ENCODE measurements at regions not wholly inside any gene's neighbourhood (a gene's known extent, or its start where the extent isn't known, plus 50 kb on each side); places are given as distances from the start of the nearest gene placed in this dataset.

DNA sequence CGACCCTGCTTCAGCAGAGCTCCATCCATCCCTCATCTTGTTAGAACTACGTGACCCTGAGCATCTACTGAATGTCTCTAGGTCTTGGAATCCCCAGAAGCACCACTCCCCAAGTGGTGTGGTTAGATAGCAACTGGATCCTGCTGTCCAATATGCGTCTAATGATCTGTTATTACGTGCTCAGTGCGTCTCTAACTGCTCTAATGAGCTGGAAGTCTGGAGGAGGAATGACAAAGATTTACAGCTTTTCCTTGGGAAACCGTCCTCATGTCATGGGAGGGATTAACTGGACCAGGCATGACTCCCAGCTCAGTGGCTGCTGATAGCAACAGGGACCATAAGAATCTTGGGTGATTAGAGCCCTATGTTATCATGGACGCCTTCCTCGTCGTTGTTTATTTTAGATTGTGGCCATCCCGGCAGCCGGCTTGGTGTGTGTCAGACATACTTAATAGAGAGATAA, 150.9 kb downstream of the HS3ST3B1 start:
- intact Hi-C loops (cut with micrococcal nuclease): no loop called here

DNA sequence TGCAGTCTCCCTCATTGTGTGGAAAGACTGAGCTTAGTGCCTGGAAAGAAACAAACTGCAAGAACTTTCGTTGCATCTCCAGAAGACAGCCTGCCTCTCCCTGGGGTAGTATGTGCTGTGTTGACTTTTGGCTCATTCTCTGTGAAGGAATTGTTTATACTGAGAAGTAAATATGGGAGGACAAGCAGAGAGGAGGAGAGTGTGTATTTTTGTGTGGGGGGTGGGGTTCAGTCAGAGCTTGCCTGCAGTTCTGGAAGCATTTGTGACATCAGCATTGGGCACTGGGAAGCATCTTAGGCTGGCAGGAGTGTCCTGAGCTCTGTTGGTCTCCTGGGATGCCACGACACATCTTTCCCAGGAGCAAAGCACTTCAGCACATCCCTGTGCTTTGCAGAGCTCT, 147.9 kb downstream of the HS3ST3B1 start:
- no peak overlapping the region for H3K27ac ChIP-seq (ENCODE audit: low read length)
- WGBS (ENCODE audit: insufficient coverage): 95% methylated on average over 2 of the region's 2 CpGs
- no peak overlapping the region for H3K27ac Mint-ChIP-seq

More for the DNA sequence above, 150.9 kb downstream of the HS3ST3B1 start:
- H3K36me3 ChIP-seq (ENCODE audit: control insufficient read depth, insufficient read depth, low read length): no peaks in the 10 kb centered on the region
- ATAC-seq (no peak), DNase-seq (no peak)
- Mint-ChIP-seq H3K4me1 (no peaks in the 10 kb centered on the region), H3K27ac (no peak overlapping the region), H3K36me3 (no peaks in the 10 kb centered on the region), H3K27me3 (ENCODE audit: low read depth in 2 of 2) (no peaks in the 10 kb centered on the region), H3K4me3 (no peak overlapping the region), H3K9me3 (no peaks in the 10 kb centered on the region)
- no peak for TF ChIP-seq CTCF (IDR thresholded peaks at IDR 0.05)
- H3K4me1 ChIP-seq (ENCODE audit: control insufficient read depth, insufficient read depth, low read length): no peaks in the 10 kb centered on the region
- no peaks in the 10 kb centered on the region for H3K9me3 ChIP-seq (ENCODE audit: control insufficient read depth, insufficient read depth, low read length)
- H3K27ac ChIP-seq (ENCODE audit: low read length): no peak overlapping the region
- H3K4me3 ChIP-seq (ENCODE audit: low read length): no peak overlapping the region
- WGBS (ENCODE audit: insufficient coverage): 95% methylated on average over 11 of the region's 11 CpGs
- no peaks in the 10 kb centered on the region for H3K27me3 ChIP-seq (ENCODE audit: control insufficient read depth, insufficient read depth, low read length)

DNA sequence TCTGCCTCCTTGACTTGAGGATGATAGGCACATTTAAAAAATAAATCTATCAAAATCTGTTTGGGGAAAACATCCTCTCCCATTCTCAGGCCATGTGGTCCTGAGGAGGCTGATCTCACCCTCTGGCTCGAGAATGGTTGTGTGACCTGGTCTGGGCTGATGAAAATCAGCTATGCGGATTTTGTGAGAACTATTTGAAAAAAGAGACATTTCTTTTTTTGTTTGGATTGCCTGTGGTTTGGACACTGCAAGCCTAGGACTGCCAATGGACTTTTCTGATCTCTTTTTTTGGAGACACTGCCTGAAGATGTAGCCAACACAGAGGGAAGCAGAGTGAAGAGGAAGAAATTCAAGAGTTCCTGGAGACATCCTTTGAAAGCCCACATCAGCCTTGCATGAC, 145.9 kb downstream of the HS3ST3B1 start:
- intact Hi-C loops (cut with micrococcal nuclease): no loop called here
- Mint-ChIP-seq H3K9me3 (no peaks in the 10 kb centered on the region), H3K4me1 (peaks cover 26 to 29% of the 10 kb centered on the region in 2 donors), H3K27ac (no peak overlapping the region), H3K4me3 (no peak overlapping the region), H3K27me3 (ENCODE audit: low read depth in 2 of 2) (peaks cover 7 to 14% of the 10 kb centered on the region in 2 donors), H3K36me3 (no peaks in the 10 kb centered on the region)
- Histone ChIP-seq H3K4me3 (ENCODE audit: low read length) (no peak overlapping the region), H3K36me3 (ENCODE audit: control insufficient read depth, insufficient read depth, low read length) (no peaks in the 10 kb centered on the region), H3K27ac (ENCODE audit: low read length) (no peak overlapping the region), H3K4me1 (ENCODE audit: control insufficient read depth, insufficient read depth, low read length) (no peaks in the 10 kb centered on the region), H3K27me3 (ENCODE audit: control insufficient read depth, insufficient read depth, low read length) (no peaks in the 10 kb centered on the region), H3K9me3 (ENCODE audit: control insufficient read depth, insufficient read depth, low read length) (no peaks in the 10 kb centered on the region)
- no peak for ATAC-seq
- no peak for TF ChIP-seq CTCF (IDR thresholded peaks at IDR 0.05)
- 100% methylated on average over 2 of the region's 2 CpGs for WGBS (ENCODE audit: insufficient coverage)
- DNase-seq: no peak

More for the DNA sequence above, 147.9 kb downstream of the HS3ST3B1 start:
- H3K4me3 Mint-ChIP-seq: no peak overlapping the region
- Histone ChIP-seq H3K27me3 (ENCODE audit: control insufficient read depth, insufficient read depth, low read length) (no peaks in the 10 kb centered on the region), H3K36me3 (ENCODE audit: control insufficient read depth, insufficient read depth, low read length) (no peaks in the 10 kb centered on the region), H3K4me1 (ENCODE audit: control insufficient read depth, insufficient read depth, low read length) (no peaks in the 10 kb centered on the region), H3K9me3 (ENCODE audit: control insufficient read depth, insufficient read depth, low read length) (no peaks in the 10 kb centered on the region), H3K4me3 (ENCODE audit: low read length) (no peak overlapping the region)
- ATAC-seq (no peak), DNase-seq (no peak)
- peaks cover 7 to 14% of the 10 kb centered on the region in 2 donors for H3K27me3 Mint-ChIP-seq (ENCODE audit: low read depth in 2 of 2)
- intact Hi-C loops (cut with micrococcal nuclease): no loop called here
- TF ChIP-seq CTCF (IDR thresholded peaks at IDR 0.05): no peak
- no peaks in the 10 kb centered on the region for H3K36me3 Mint-ChIP-seq
- H3K4me1 Mint-ChIP-seq: peaks cover 16 to 18% of the 10 kb centered on the region in 2 donors
- no peaks in the 10 kb centered on the region for H3K9me3 Mint-ChIP-seq

GRCh38 chr17:14444915-14445314, 144.0 kb downstream of the HS3ST3B1 start:
- no peak overlapping the region for H3K27ac ChIP-seq (ENCODE audit: low read length)
- no peaks in the 10 kb centered on the region for H3K36me3 ChIP-seq (ENCODE audit: control insufficient read depth, insufficient read depth, low read length)
- no peaks in the 10 kb centered on the region for H3K9me3 ChIP-seq (ENCODE audit: control insufficient read depth, insufficient read depth, low read length)
- 96% methylated on average over 3 of the region's 3 CpGs for WGBS (ENCODE audit: insufficient coverage)
- ATAC-seq: no peak
- Mint-ChIP-seq H3K27me3 (ENCODE audit: low read depth in 2 of 2) (peaks cover 7 to 14% of the 10 kb centered on the region in 2 donors), H3K4me1 (peaks cover 26 to 29% of the 10 kb centered on the region in 2 donors), H3K4me3 (no peak overlapping the region), H3K27ac (no peak overlapping the region), H3K9me3 (no peaks in the 10 kb centered on the region), H3K36me3 (no peaks in the 10 kb centered on the region)
- H3K4me3 ChIP-seq (ENCODE audit: low read length): no peak overlapping the region
- no peak for DNase-seq
- no peaks in the 10 kb centered on the region for H3K4me1 ChIP-seq (ENCODE audit: control insufficient read depth, insufficient read depth, low read length)
- no peak for TF ChIP-seq CTCF (IDR thresholded peaks at IDR 0.05)
- intact Hi-C loops (cut with micrococcal nuclease): no loop called here
- no peaks in the 10 kb centered on the region for H3K27me3 ChIP-seq (ENCODE audit: control insufficient read depth, insufficient read depth, low read length)

Measured in natural killer cell (primary cell).